H1 (cell line): ENCODE measurements at regions not wholly inside any gene's neighbourhood (a gene's known extent, or its start where the extent isn't known, plus 50 kb on each side); places are given as distances from the start of the nearest gene placed in this dataset.

Experiments
- CTCF ChIA-PET: fragments of 300-600 bp; sonication (Branson Sonifier 250); formaldehyde crosslinking; loops from one replicate; lab custom pipeline; 2021; ENCODE audit not compliant: partially characterized antibody; lab: Charles Lee
- POLR2A ChIA-PET: fragments of 300-600 bp; sonication (Branson Sonifier 250); formaldehyde crosslinking; loops from one replicate; lab custom pipeline; 2021; ENCODE audit warnings: inconsistent platforms; ENCODE audit not compliant: partially characterized antibody; lab: Charles Lee
- DNase-seq, 2 experiments: peaks; one replicate each; pipeline versions ENCODE4 v3.0.0 to v3.0.0-alpha.2; 2010 to 2022; ENCODE audit warnings: low spot score in 2 of 2, low read depth in 1 of 2, mixed read lengths in 1 of 2
- FAIRE-seq: peaks from 2 replicates; lab custom pipeline; 2011; peaks lifted over from hg19 to GRCh38; lab: Jason Lieb, UNC
- H2AFZ ChIP-seq: 2 replicates; pipeline ENCODE4 v1.8.1; 2012; ENCODE audit warnings: low read length, inconsistent platforms
- H2AK5ac ChIP-seq: 2 replicates; pipeline ENCODE4 v1.6.1; 2013; ENCODE audit warnings: low read depth, low read length
- H2BK120ac ChIP-seq: replicated peaks from 2 replicates; pipeline ENCODE3; 2013; ENCODE audit warnings: low read depth, low read length, inconsistent platforms
- H2BK12ac ChIP-seq: 2 replicates; pipeline ENCODE4 v1.6.1; 2013; ENCODE audit warnings: low read depth, low read length
- H2BK15ac ChIP-seq: 2 replicates; pipeline ENCODE4 v1.6.1; 2013; ENCODE audit warnings: low read length
- H2BK20ac ChIP-seq: 2 replicates; pipeline ENCODE4 v1.6.1; 2013; ENCODE audit warnings: low read length
- H2BK5ac ChIP-seq: 2 replicates; pipeline ENCODE4 v1.6.1; 2013; ENCODE audit warnings: low read depth, low read length
- H3K14ac ChIP-seq: 2 replicates; pipeline ENCODE4 v1.6.1; 2013; ENCODE audit warnings: inconsistent platforms; ENCODE audit not compliant: insufficient read length
- H3K18ac ChIP-seq: 2 replicates; pipeline ENCODE4 v1.6.1; 2013; ENCODE audit warnings: low read length; ENCODE audit errors: extremely low read depth
- H3K23ac ChIP-seq: 2 replicates; pipeline ENCODE4 v1.6.1; 2013; ENCODE audit warnings: inconsistent platforms; ENCODE audit not compliant: insufficient read length
- H3K23me2 ChIP-seq: 2 replicates; pipeline ENCODE4 v1.6.1; 2013; ENCODE audit warnings: low read depth, low read length
- H3K27ac ChIP-seq: 2 replicates; pipeline ENCODE4 v1.6.1; 2011; ENCODE audit warnings: low read depth, low read length, inconsistent platforms
- H3K27me3 ChIP-seq, 4 experiments: replicated peaks in 1 of 4; 1 replicate in 1 of 4; 2 replicates in 3 of 4; pipeline versions ENCODE4 v1.6.1 to v1.8.1; 2011 to 2013; ENCODE audit warnings: low read length in 3 of 4, mild to moderate bottlenecking in 3 of 4, inconsistent platforms in 2 of 4, mixed read lengths in 2 of 4, moderate library complexity in 1 of 4; ENCODE audit not compliant: control insufficient read depth in 3 of 4, insufficient read depth in 3 of 4; ENCODE audit errors: extremely low read depth in 1 of 4
- H3K36me3 ChIP-seq, 4 experiments: 2 replicates each; pipeline versions ENCODE4 v1.6.1 to v1.8.1; 2011 to 2013; ENCODE audit warnings: mild to moderate bottlenecking in 4 of 4, low read length in 3 of 4, moderate library complexity in 2 of 4, control low read depth in 1 of 4, inconsistent platforms in 1 of 4; ENCODE audit not compliant: insufficient read depth in 4 of 4, control insufficient read depth in 2 of 4
- H3K4ac ChIP-seq: replicated peaks from 2 replicates; pipeline ENCODE3; 2013; ENCODE audit warnings: low read length, low read depth, mixed read lengths, inconsistent platforms; ENCODE audit not compliant: insufficient read length
- H3K4me1 ChIP-seq, 4 experiments: replicated peaks in 1 of 4; 1 replicate in 1 of 4; 2 replicates in 3 of 4; pipeline versions ENCODE4 v1.6.1 to v1.8.1; 2011 to 2013; ENCODE audit warnings: low read length in 3 of 4, inconsistent platforms in 2 of 4, mixed read lengths in 1 of 4; ENCODE audit not compliant: insufficient read depth in 4 of 4, control insufficient read depth in 3 of 4
- H3K4me2 ChIP-seq, 2 experiments: 2 replicates each; pipeline versions ENCODE4 v1.6.1 to v1.8.1; 2011 to 2013; ENCODE audit warnings: low read depth in 2 of 2, low read length in 2 of 2, control low read depth in 1 of 2, inconsistent platforms in 1 of 2, mild to moderate bottlenecking in 1 of 2; ENCODE audit not compliant: insufficient read depth in 1 of 2
- H3K4me3 ChIP-seq, 4 experiments: fragments of 200-600, 300-600 bp in 1 of 4; sonication (generic), shearing (Covaris generic), sonication (Bioruptor Twin) in 1 of 4; 2 replicates each; pipeline versions ENCODE4 v1.5.1 to v1.8.1; 2011 to 2016; ENCODE audit warnings: low read length in 4 of 4, low read depth in 3 of 4, control low read depth in 2 of 4, inconsistent platforms in 2 of 4, mild to moderate bottlenecking in 2 of 4, mixed read lengths in 1 of 4, moderate library complexity in 1 of 4; ENCODE audit not compliant: insufficient read depth in 2 of 4; ENCODE audit errors: extremely low read depth in 1 of 4
- H3K56ac ChIP-seq: replicated peaks from 2 replicates; pipeline ENCODE3; 2013; ENCODE audit warnings: low read depth, mild to moderate bottlenecking, mixed read lengths, low read length, inconsistent platforms; ENCODE audit not compliant: insufficient read length
- H3K79me1 ChIP-seq: 2 replicates; pipeline ENCODE4 v1.6.1; 2013; ENCODE audit warnings: low read depth, low read length, control low read depth
- H3K79me2 ChIP-seq, 2 experiments: 2 replicates each; pipeline versions ENCODE4 v1.6.1 to v1.8.1; 2012 to 2013; ENCODE audit warnings: low read length in 2 of 2, mild to moderate bottlenecking in 2 of 2, inconsistent platforms in 1 of 2; ENCODE audit not compliant: insufficient read depth in 2 of 2, control insufficient read depth in 1 of 2
- H3K9ac ChIP-seq, 4 experiments: replicated peaks in 1 of 4; 1 replicate in 1 of 4; 2 replicates in 3 of 4; pipeline versions ENCODE4 v1.6.1 to v1.8.1; 2011 to 2013; ENCODE audit warnings: low read depth in 3 of 4, low read length in 3 of 4, control low read depth in 2 of 4, mild to moderate bottlenecking in 2 of 4, moderate library complexity in 2 of 4, inconsistent platforms in 1 of 4; ENCODE audit errors: extremely low read depth in 1 of 4
- H3K9me3 ChIP-seq, 2 experiments: 2 replicates each; pipeline versions ENCODE4 v1.6.1 to v1.8.1; 2012 to 2013; ENCODE audit warnings: mild to moderate bottlenecking in 2 of 2, moderate library complexity in 2 of 2, control low read depth in 1 of 2, inconsistent platforms in 1 of 2, low read depth in 1 of 2, low read length in 1 of 2, mixed read lengths in 1 of 2; ENCODE audit not compliant: insufficient read depth in 2 of 2
- H4K20me1 ChIP-seq, 2 experiments: replicated peaks in 1 of 2; 2 replicates each; pipeline versions ENCODE3 to v1.8.1; 2011 to 2013; ENCODE audit warnings: inconsistent platforms in 2 of 2, low read length in 2 of 2, mild to moderate bottlenecking in 1 of 2; ENCODE audit not compliant: insufficient read depth in 2 of 2, control insufficient read depth in 1 of 2
- H4K5ac ChIP-seq: 2 replicates; pipeline ENCODE4 v1.6.1; 2013; ENCODE audit warnings: low read length, low read depth, mixed read lengths, inconsistent platforms; ENCODE audit not compliant: insufficient read length
- H4K8ac ChIP-seq: 2 replicates; pipeline ENCODE4 v1.8.0; 2013; ENCODE audit warnings: mild to moderate bottlenecking, moderate library complexity, low read length, inconsistent platforms; ENCODE audit not compliant: insufficient read depth; ENCODE audit errors: extremely low read depth
- H4K91ac ChIP-seq: replicated peaks from 2 replicates; pipeline ENCODE3; 2013; ENCODE audit warnings: low read length, mixed read lengths, inconsistent platforms; ENCODE audit not compliant: insufficient read length
- ATF2 ChIP-seq: IDR thresholded peaks from 2 replicates; pipeline ENCODE4 v1.6.1; 2012; ENCODE audit warnings: low read length, inconsistent platforms
- BACH1 ChIP-seq: IDR thresholded peaks from 2 replicates; pipeline ENCODE4 v1.6.1; 2012; ENCODE audit warnings: low read length, improper control_type of control experiment
- BRCA1 ChIP-seq: IDR thresholded peaks from 2 replicates; pipeline ENCODE4 v1.6.1; 2012; ENCODE audit warnings: low read depth, low read length, improper control_type of control experiment
- EP300 ChIP-seq, 2 experiments: IDR thresholded peaks; 1 replicate in 1 of 2; 2 replicates in 1 of 2; pipeline ENCODE4 v1.6.1; 2011 to 2012; ENCODE audit warnings: low read depth in 2 of 2, low read length in 2 of 2, mild to moderate bottlenecking in 2 of 2, borderline replicate concordance in 1 of 2, inconsistent platforms in 1 of 2, moderate library complexity in 1 of 2
- POLR2AphosphoS5 ChIP-seq: IDR thresholded peaks from 2 replicates; pipeline ENCODE4 v1.6.1; 2011; ENCODE audit warnings: low read depth, low read length
- RXRA ChIP-seq: IDR thresholded peaks from 2 replicates; pipeline ENCODE4 v1.6.1; 2011; ENCODE audit warnings: low read depth, mild to moderate bottlenecking, low read length, moderate library complexity; ENCODE audit not compliant: insufficient read depth
- SIN3A ChIP-seq, 2 experiments: IDR thresholded peaks in 1 of 2; conservative IDR thresholded peaks in 1 of 2; 2 replicates each; pipeline ENCODE4 v1.6.1; 2011 to 2012; ENCODE audit warnings: low read length in 2 of 2, improper control_type of control experiment in 1 of 2, low read depth in 1 of 2, mild to moderate bottlenecking in 1 of 2
- SIRT6 ChIP-seq: IDR thresholded peaks from one replicate; pipeline ENCODE4 v1.7.1; 2012; ENCODE audit warnings: low read length, inconsistent platforms
- SP4 ChIP-seq: IDR thresholded peaks from 2 replicates; pipeline ENCODE4 v1.6.1; 2012; ENCODE audit warnings: low read length, inconsistent platforms
- WGBS, 2 experiments: shearing (Covaris generic) in 1 of 2; methylation state at CpG; one replicate each; pipeline versions ENCODE4 v1.1.6 to v1.1.7; 2013 to 2015; ENCODE audit warnings: low lambda C conversion rate in 2 of 2, mixed read lengths in 2 of 2, inconsistent platforms in 1 of 2, low coverage in 1 of 2, missing lambda C conversion rate in 1 of 2; ENCODE audit not compliant: insufficient replicate concordance in 2 of 2, insufficient coverage in 1 of 2, insufficient read length in 1 of 2; ENCODE audit errors: extremely low coverage in 1 of 2, missing lambda C conversion rate in 1 of 2; 5-methylcytosine and 5-hydroxymethylcytosine counted together

DNA sequence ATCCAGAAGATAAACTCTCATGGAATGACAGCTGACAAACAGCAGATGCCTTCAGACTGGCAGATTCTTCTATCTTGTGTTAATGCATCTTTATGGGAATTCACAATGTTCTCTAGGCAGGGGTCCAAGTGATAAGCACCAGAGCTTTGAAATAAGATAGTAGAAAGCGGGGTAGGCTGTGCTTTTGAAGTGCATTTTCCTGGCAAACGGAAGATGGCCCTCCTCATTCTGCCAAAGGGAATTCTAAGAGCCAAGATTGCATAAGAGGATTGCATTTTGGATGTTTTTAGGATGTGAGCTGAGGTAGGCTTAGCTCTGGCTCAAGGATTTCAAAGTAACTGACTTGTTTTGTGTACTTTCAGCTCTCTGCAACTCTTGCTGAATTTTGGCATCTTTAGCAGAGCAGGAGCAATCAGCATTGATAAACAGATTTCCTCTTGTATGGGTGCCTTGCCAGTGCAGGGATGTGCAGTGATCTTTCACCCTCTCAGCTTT lies 298.5 kb upstream of the KLF6 start:
- no peak for DNase-seq
- no peaks in the 10 kb centered on the region for H3K79me1 ChIP-seq
- H3K79me2 ChIP-seq = no peaks in the 10 kb centered on the region
- H2BK20ac ChIP-seq = no peak overlapping the region
- 61% methylated on average over 2 of the region's 2 CpGs; no CpG with 5 or more reads in 1 of the 2 experiments for WGBS, 2 experiments
- H3K23me2 ChIP-seq = no peaks in the 10 kb centered on the region
- no peak for FAIRE-seq
- H2AFZ ChIP-seq = 0 out of 2 replicates have a peak overlapping the region, but pooled peaks have one; percentile 64
- no peak overlapping the region for H2BK15ac ChIP-seq
- H3K4me2 ChIP-seq = no peak overlapping the region
- H4K91ac ChIP-seq = no peak overlapping the region
- no peak overlapping the region for H3K56ac ChIP-seq
- no peak overlapping the region for H3K18ac ChIP-seq
- no peak overlapping the region for H3K27ac ChIP-seq
- no peak overlapping the region for H3K4me3 ChIP-seq
- H3K36me3 ChIP-seq = no peaks in the 10 kb centered on the region
- no peak overlapping the region for H2AK5ac ChIP-seq
- H3K9ac ChIP-seq = no peak overlapping the region
- no peak overlapping the region for H2BK5ac ChIP-seq
- H4K5ac ChIP-seq = no peak overlapping the region
- no peaks in the 10 kb centered on the region for H3K27me3 ChIP-seq
- ChIA-PET POLR2A (interaction anchor here (1.8 kb wide), 1 partner anchor 298 kb away, joined by 4 read pairs; the partner anchor contains the start of gene KLF6), CTCF (interaction anchor here (0.9 kb wide), 1 partner anchor 10 kb away, joined by 3 read pairs; no protein-coding TSS in a partner anchor)
- H3K9me3 ChIP-seq = no peaks in the 10 kb centered on the region
- no peak for TF ChIP-seq SP4
- no peak for TF ChIP-seq POLR2AphosphoS5
- TF ChIP-seq EP300 (IDR thresholded peaks at IDR 0.05; ENCODE audit: borderline replicate concordance in 1 of 2, low read depth in 2 of 2, low read length in 2 of 2) = no peak
- TF ChIP-seq SIRT6 = no peak
- no peak for TF ChIP-seq BACH1
- TF ChIP-seq BRCA1 = no peak
- no peak for TF ChIP-seq ATF2
- no peak for TF ChIP-seq SIN3A (conservative IDR thresholded peaks at IDR 0.05 in 1 of 2, IDR thresholded peaks at IDR 0.05 in 1 of 2; ENCODE audit: low read depth in 1 of 2, low read length in 2 of 2)
- no peak for TF ChIP-seq RXRA
- H3K4ac ChIP-seq = no peak overlapping the region
- no peak overlapping the region for H3K14ac ChIP-seq
- H3K23ac ChIP-seq = no peak overlapping the region
- H4K20me1 ChIP-seq = no peaks in the 10 kb centered on the region
- no peak overlapping the region for H4K8ac ChIP-seq
- H2BK12ac ChIP-seq = no peak overlapping the region
- H2BK120ac ChIP-seq = no peak overlapping the region
- H3K4me1 ChIP-seq = peaks cover 0 to 3% (median 2%) of the 10 kb centered on the region in 4 experiments; a peak in 2 of 7 replicates
